Spleen (tissue), 7 donors: ENCODE measurements at regions not wholly inside any gene's neighbourhood (a gene's known extent, or its start where the extent isn't known, plus 50 kb on each side); places are given as distances from the start of the nearest gene placed in this dataset.

ENCODE experiments used
- CTCF ChIP-seq, 11 experiments: fragments of 200-600 bp in 7 of 11; fragments of 450-650 bp in 4 of 11; sonication (generic) in 4 of 11; IDR thresholded peaks in 8 of 11; conservative IDR thresholded peaks in 3 of 11; 1 replicate in 7 of 11; 2 replicates in 4 of 11; pipeline versions ENCODE4 v1.4.0 to v1.8.0; 2016 to 2021; ENCODE audit warnings: antibody characterized with exemption in 11 of 11, inconsistent platforms in 4 of 11, mild to moderate bottlenecking in 1 of 11
- POLR2A ChIP-seq, 3 donors: fragments of 450-650 bp; IDR thresholded peaks; one replicate each; pipeline ENCODE4 v1.5.1; 2017; ENCODE audit warnings: antibody characterized with exemption in 3 of 3, mild to moderate bottlenecking in 1 of 3
- POLR2AphosphoS5 ChIP-seq, 3 donors: sonication (generic); formaldehyde crosslinking; IDR thresholded peaks; one replicate each; pipeline ENCODE4 v1.5.1; 2017; ENCODE audit warnings: antibody characterized with exemption in 3 of 3
- donor health status: DM: no; HTN: no; CAD: no; lungs with moderate emphysema.
- donor health status: DM: no; HTN: no; CAD: no.
- donor health status: DM: no; HTN: no; CAD: no.

GRCh38 chr10:90417029-90417428 lies 440.8 kb downstream of the HTR7 start:
- no peak for TF ChIP-seq POLR2AphosphoS5 (IDR thresholded peaks at IDR 0.05)
- TF ChIP-seq CTCF (IDR thresholded peaks at IDR 0.05 in 8 of 11, conservative IDR thresholded peaks at IDR 0.05 in 3 of 11), result no peak
- TF ChIP-seq POLR2A (IDR thresholded peaks at IDR 0.05), result no peak
